Upper lobe of left lung (tissue), 4 donors: ENCODE measurements at regions not wholly inside any gene's neighbourhood (a gene's known extent, or its start where the extent isn't known, plus 50 kb on each side); places are given as distances from the start of the nearest gene placed in this dataset.

ENCODE experiments used
- EP300 ChIP-seq, 4 donors: sonication (generic); formaldehyde crosslinking; IDR thresholded peaks; one replicate each; pipeline ENCODE4 v1.5.1; 2017; ENCODE audit warnings: antibody characterized with exemption in 4 of 4, control low read depth in 2 of 4
- POLR2A ChIP-seq, 4 donors: fragments of 450-650 bp; IDR thresholded peaks; one replicate each; pipeline ENCODE4 v1.5.1; 2016 to 2017; ENCODE audit warnings: antibody characterized with exemption in 4 of 4, mild to moderate bottlenecking in 2 of 4
- POLR2AphosphoS5 ChIP-seq, 2 donors: sonication (generic); formaldehyde crosslinking; IDR thresholded peaks; one replicate each; pipeline ENCODE4 v1.5.1; 2017; ENCODE audit warnings: antibody characterized with exemption in 2 of 2
- TF ChIP-seq, protein P1 (sequence below), 6 experiments: fragments of 450-650 bp in 4 of 6; fragments of 200-600 bp in 2 of 6; sonication (generic) in 2 of 6; IDR thresholded peaks; one replicate each; pipeline ENCODE4 v1.5.1; 2016 to 2019; ENCODE audit warnings: antibody characterized with exemption in 6 of 6

DNA sequence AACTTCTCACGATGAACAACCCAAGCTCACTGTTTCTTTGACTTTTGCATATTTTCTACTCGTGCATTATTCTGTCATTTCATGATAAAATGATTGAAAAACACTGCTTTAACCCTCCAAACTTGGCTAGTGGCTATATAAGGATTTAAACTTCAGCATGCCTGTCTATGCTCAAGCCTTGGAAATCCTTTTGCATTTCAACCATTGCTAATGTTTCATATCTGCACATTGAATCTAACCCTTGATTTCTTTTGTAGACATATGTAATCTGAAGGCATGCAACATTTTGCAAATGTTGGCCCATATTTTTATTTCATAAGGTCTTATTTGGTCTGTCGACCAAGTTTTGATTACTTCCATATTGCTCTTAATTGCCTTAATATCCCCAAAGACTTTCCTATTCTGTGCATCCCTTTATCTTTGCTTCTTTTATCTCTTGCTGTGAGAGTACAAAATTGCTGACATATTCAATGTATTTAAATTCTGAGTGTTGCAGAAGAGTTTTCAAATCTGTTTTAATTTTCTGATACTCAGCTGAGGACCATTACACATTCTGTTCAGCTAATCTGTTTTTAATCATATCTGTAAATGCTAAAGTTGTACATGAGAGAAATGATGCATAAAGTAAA is 403.7 kb upstream of the ZNF608 start:
- TF ChIP-seq, protein P1, sequence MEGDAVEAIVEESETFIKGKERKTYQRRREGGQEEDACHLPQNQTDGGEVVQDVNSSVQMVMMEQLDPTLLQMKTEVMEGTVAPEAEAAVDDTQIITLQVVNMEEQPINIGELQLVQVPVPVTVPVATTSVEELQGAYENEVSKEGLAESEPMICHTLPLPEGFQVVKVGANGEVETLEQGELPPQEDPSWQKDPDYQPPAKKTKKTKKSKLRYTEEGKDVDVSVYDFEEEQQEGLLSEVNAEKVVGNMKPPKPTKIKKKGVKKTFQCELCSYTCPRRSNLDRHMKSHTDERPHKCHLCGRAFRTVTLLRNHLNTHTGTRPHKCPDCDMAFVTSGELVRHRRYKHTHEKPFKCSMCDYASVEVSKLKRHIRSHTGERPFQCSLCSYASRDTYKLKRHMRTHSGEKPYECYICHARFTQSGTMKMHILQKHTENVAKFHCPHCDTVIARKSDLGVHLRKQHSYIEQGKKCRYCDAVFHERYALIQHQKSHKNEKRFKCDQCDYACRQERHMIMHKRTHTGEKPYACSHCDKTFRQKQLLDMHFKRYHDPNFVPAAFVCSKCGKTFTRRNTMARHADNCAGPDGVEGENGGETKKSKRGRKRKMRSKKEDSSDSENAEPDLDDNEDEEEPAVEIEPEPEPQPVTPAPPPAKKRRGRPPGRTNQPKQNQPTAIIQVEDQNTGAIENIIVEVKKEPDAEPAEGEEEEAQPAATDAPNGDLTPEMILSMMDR (IDR thresholded peaks at IDR 0.05) = no peak
- TF ChIP-seq EP300 (IDR thresholded peaks at IDR 0.05) (no peak), POLR2A (IDR thresholded peaks at IDR 0.05) (no peak), POLR2AphosphoS5 (IDR thresholded peaks at IDR 0.05) (no peak)
